Kasumi-1 (cell line): ENCODE measurements at regions not wholly inside any gene's neighbourhood (a gene's known extent, or its start where the extent isn't known, plus 50 kb on each side); places are given as distances from the start of the nearest gene placed in this dataset.
"Not testable (repeated sequence)": the region's sequence is repeated elsewhere in the genome, so short reads cannot be mapped to it uniquely, and the experiment has no call there.

Experiments used
- DNase-seq, 2 experiments: peaks; one replicate each; lab custom pipeline; 2025; lab: John Stamatoyannopoulos, UW

- not testable (repeated sequence) for DNase-seq
Observed at GRCh38 chr19:34620134-34620533, 56.8 kb downstream of the SCGB2B2 start.

GRCh38 chr19:34618410-34618809 is 58.5 kb downstream of the SCGB2B2 start:
- no peak for DNase-seq

DNA sequence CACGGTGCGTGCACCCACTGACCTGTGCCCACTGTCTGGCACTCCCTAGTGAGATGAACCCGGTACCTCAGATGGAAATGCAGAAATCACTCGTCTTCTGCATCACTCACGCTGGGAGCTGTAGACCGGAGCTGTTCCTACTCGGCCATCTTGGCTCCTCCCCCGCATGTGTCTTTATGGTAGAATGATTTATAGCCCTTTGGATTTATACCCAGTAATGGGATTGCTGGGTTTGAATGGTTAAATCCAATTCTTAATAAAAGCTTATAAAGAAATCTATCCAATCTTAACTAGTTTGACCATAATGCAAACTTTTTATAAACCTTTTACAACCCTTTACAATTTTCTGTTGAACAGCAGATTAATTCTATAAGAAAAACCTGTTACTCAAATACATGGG is 59.0 kb downstream of the SCGB2B2 start:
- DNase-seq: not testable (repeated sequence)

GRCh38 chr19:34603003-34603402 is 74.0 kb downstream of the SCGB2B2 start:
- DNase-seq: no peak

- no peak for DNase-seq
Observed at GRCh38 chr19:34601071-34601470, 75.9 kb downstream of the SCGB2B2 start.

- DNase-seq: no peak
Observed at GRCh38 chr19:34600366-34600765, 76.6 kb downstream of the SCGB2B2 start.

- no peak for DNase-seq
Observed at GRCh38 chr19:34598217-34599155, 78.5 kb downstream of the SCGB2B2 start.

DNA sequence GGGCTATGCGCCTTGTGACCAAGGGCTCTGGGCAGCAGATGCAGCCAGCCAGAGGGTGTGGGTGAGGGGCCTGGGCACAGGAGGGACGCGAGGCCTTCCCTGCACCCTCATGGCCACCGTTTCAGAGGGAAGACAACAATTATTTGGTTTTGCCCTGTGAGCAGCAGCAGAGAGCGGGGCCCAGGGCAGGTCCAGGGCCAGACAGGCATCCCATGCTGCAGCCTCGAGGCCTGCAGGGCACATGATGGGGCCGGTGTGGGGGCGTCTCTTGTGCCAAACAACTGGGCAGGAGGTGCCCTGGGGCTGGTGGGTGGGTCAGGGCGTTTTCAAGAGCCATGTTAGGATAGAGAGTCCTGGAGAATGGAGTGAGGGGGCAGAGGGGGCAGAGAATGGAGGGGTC is 79.4 kb downstream of the SCGB2B2 start:
- DNase-seq: no peak

- DNase-seq: no peak
Observed at GRCh38 chr19:34596989-34597388, 80.0 kb downstream of the SCGB2B2 start.

- DNase-seq: no peak
Observed at GRCh38 chr19:34596115-34596514, 80.8 kb downstream of the SCGB2B2 start.

DNA sequence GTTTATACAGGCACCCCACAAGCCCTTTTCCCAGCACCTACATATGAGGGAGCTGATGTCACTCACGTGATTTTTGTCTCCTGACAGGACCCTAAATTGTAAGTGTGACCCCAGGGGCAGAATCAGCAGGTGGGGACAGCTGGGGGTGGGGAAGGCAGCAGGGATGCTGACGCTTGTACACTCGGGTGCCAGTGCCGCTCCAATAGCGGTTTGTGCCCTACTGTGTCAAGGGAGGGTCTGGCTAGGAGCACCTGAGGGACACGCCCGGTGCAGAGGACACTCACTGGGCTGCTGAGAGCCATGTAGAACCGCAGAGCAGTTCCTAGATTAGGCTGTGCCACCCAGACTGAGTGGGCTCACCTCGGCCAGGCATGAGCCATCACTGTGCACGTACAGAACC is 81.3 kb downstream of the SCGB2B2 start:
- no peak for DNase-seq

DNA sequence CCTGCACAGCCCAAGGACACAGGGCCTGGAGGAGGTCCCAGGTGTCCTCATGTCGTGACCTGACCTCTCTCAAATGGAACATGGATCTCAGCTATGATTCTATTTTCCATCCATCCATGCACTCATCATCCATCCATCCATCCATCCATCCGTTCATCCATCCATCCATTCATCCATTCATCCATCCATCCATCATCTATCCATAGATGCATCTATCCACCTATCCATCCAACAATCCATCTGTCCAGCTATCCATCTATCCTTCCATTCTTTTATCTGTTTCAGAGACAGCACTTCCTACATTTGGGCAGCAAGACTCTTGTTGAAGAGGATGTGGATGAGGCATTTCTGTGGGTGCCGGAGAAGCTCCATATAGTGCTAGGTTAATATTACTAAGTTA is 86.7 kb downstream of the SCGB2B2 start:
- DNase-seq: no peak

DNA sequence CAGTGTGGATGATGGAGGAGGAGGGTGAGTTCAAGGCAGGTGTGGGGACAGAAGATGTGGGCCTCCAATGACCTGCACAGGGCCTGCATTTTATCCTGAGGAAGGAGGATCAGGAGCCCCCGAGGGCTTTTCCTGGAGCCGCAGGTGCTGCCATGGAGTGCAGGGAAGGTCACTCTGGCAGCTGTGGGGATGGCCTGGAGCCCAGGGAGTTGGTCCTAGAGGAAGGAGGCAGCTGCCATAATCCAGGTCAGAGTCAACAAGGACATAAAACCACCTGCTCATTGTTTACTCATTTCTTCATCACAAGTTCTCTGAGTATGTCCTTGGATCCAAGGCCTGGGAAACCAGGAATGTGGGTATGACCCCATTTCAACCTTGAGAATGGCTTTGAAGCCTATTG is 87.2 kb downstream of the SCGB2B2 start:
- no peak for DNase-seq

DNA sequence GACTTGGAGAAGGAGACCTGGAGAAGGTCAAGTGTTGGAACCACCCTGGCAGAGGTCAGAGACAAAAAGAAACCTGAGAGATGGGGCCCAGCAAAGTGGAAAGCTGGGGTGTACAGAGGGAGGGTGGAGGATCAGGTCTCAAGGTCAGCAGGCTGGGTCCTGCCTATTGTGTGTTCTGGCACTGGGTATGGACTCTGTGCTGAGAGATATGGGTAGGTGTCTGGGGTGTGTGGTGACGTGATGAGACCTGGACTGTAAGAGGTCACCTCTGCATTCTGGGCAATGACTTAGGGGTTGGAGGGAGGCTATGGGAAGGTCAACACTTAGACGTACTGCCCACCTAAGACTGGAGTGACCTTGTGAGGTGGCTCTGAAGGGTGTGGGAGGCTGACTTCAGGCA is 88.1 kb downstream of the SCGB2B2 start:
- no peak for DNase-seq

GRCh38 chr19:34588249-34588648 is 88.7 kb downstream of the SCGB2B2 start:
- no peak for DNase-seq

DNA sequence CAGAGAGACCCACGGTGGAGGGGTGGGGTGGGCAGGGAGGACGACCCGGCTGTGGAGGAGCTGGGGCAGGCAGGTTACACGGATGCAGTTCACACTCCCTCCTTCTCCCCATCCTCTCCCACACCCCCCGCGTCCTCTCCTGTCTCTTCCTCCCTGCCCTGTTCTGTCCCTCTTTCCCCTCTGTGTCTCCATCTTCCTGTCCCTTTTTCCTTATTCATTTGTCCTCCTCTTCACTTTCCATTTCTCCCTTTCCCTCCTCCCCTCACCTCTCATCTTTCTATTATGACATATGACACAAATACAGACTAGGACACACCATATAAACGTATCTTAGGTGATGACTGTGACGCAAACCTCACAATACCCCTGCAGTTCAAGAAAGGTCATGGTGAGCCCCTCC is 96.6 kb downstream of the SCGB2B2 start:
- no peak for DNase-seq

DNA sequence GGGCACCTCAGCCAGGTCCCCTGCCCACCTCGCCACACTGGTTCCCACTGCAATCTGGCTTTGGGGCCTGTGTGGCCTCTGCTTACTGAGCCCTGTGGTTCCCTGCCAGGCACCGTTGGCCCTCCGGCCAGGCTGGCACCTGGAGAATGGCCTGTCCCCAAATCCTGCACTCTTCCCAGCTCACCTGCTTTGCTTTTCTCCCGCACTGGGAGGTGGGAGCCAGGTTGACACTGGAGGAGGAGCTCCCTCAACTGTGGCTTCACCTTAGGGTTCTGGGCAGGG is 97.0 kb downstream of the SCGB2B2 start:
- no peak for DNase-seq

- DNase-seq: no peak
Observed at GRCh38 chr19:34579281-34580054, 97.5 kb downstream of the SCGB2B2 start.

GRCh38 chr19:34578751-34579150 is 97.2 kb downstream of the WTIP start:
- no peak for DNase-seq

GRCh38 chr19:34578173-34578572 is 96.6 kb downstream of the WTIP start:
- no peak for DNase-seq

- DNase-seq: no peak
Observed at GRCh38 chr19:34577531-34578101, 96.1 kb downstream of the WTIP start.

DNA sequence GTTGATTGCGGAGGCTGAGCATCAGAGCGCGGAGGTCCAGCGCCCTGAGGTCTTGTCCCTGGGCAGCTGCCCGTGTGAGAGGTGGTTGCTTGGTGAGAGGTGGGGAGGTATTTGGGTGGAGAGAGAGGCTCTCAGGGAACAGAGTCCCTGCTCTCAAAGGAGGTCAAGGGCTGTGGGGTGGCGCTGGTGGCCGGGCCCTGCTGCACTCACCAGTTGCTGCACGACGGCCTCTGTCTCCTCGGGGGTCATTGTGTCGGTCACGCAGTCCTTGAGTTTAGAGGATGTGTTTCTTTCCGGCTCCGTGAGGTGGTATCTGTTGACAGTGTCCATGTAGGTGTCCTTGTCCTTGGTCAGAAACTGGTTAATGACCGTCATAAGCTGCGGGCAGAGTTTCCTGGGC is 95.5 kb downstream of the WTIP start:
- no peak for DNase-seq

- no peak for DNase-seq
Observed at GRCh38 chr19:34576292-34576691, 94.7 kb downstream of the WTIP start.
